Pancreas (tissue), 10 donors: ENCODE measurements at regions not wholly inside any gene's neighbourhood (a gene's known extent, or its start where the extent isn't known, plus 50 kb on each side); places are given as distances from the start of the nearest gene placed in this dataset.

Experiments
- ATAC-seq, 4 donors: fragments of 200-7000 bp; cut with Tn5 transposase; one replicate each; pipeline versions ENCODE4 v1.8.0 to v1.9.1; 2020; ENCODE audit warnings: mild to moderate bottlenecking in 4 of 4, moderate library complexity in 4 of 4
- DNase-seq, 6 donors: peaks; one replicate each; pipeline ENCODE4 v3.0.0-alpha.2; 2020
- FAIRE-seq: peaks from 2 replicates; lab custom pipeline; 2012; peaks lifted over from hg19 to GRCh38; lab: Jason Lieb, UNC
- H3K27ac ChIP-seq, 4 donors: fragments of 200-600 bp; sonication (generic); 1 replicate in 3 of 4; 2 replicates in 1 of 4; pipeline versions ENCODE4 v1.5.0 to v1.8.0; 2020
- H3K27me3 ChIP-seq, 4 donors: fragments of 200-600 bp; one replicate each; pipeline ENCODE4 v1.8.0; 2021
- H3K36me3 ChIP-seq, 3 donors: fragments of 200-600 bp; sonication (generic) in 1 of 3; one replicate each; pipeline versions ENCODE4 v1.5.0 to v1.8.0; 2020 to 2021
- H3K4me1 ChIP-seq, 3 donors: fragments of 200-600 bp; one replicate each; pipeline ENCODE4 v1.8.0; 2021
- H3K4me3 ChIP-seq, 4 donors: fragments of 200-600 bp; sonication (generic) in 2 of 4; one replicate each; pipeline versions ENCODE4 v1.5.0 to v1.8.0; 2020 to 2021
- H3K9me3 ChIP-seq, 4 donors: fragments of 200-600 bp; one replicate each; pipeline ENCODE4 v1.8.0; 2021
- WGBS, 2 donors: extraction: QIAGEN DNeasy Blood & Tissue Kit; methylation state at CpG; one replicate each; pipeline ENCODE4 v1.1.7; 2013; 5-methylcytosine and 5-hydroxymethylcytosine counted together
- intact Hi-C, 3 donors: fragments of 100-400 bp; cut with DNase I; formaldehyde crosslinking; loops; one replicate each; pipeline versions ENCODE4 v1.11.1 to v1.14.2; 2022
- TF ChIP-seq, protein P1 (sequence below), 4 donors: fragments of 200-600 bp; sonication (generic) in 3 of 4; IDR thresholded peaks; one replicate each; pipeline versions ENCODE4 v1.5.0 to v1.8.0; 2021; ENCODE audit warnings: antibody characterized with exemption in 4 of 4
- donor health status: healthy with polysubstance abuse.
- donor health status: DM: no; HTN: no; CAD: no; lungs with moderate emphysema.
- donor health status: DM: no; HTN: no; CAD: no.
- donor health status: control.
- donor health status: control.
- donor health status: Bipolar disorder and iron deficiency.
- donor health status: DM: yes; HTN: yes; CAD: no.
- donor health status: DM: no; HTN: no; CAD: no.
- donor health status: DM: no; HTN: no; CAD: no.
- donor health status: DM: yes; HTN: yes; CAD: no.

GRCh38 chr10:1886039-1886438, 148.7 kb upstream of the ADARB2 start:
- 43 to 50% methylated on average over 1 of the region's 1 CpG for WGBS, 2 donors
- DNase-seq: no peak
- no peak overlapping the region for H3K4me3 ChIP-seq
- no peak overlapping the region for H3K27ac ChIP-seq
- no peaks in the 10 kb centered on the region for H3K9me3 ChIP-seq
- no peak for ATAC-seq
- TF ChIP-seq, protein P1, sequence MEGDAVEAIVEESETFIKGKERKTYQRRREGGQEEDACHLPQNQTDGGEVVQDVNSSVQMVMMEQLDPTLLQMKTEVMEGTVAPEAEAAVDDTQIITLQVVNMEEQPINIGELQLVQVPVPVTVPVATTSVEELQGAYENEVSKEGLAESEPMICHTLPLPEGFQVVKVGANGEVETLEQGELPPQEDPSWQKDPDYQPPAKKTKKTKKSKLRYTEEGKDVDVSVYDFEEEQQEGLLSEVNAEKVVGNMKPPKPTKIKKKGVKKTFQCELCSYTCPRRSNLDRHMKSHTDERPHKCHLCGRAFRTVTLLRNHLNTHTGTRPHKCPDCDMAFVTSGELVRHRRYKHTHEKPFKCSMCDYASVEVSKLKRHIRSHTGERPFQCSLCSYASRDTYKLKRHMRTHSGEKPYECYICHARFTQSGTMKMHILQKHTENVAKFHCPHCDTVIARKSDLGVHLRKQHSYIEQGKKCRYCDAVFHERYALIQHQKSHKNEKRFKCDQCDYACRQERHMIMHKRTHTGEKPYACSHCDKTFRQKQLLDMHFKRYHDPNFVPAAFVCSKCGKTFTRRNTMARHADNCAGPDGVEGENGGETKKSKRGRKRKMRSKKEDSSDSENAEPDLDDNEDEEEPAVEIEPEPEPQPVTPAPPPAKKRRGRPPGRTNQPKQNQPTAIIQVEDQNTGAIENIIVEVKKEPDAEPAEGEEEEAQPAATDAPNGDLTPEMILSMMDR (IDR thresholded peaks at IDR 0.05): no peak
- H3K36me3 ChIP-seq: no peaks in the 10 kb centered on the region
- H3K27me3 ChIP-seq: no peaks in the 10 kb centered on the region
- FAIRE-seq: no peak
- no peaks in the 10 kb centered on the region for H3K4me1 ChIP-seq
- intact Hi-C loops: no loop called here

DNA sequence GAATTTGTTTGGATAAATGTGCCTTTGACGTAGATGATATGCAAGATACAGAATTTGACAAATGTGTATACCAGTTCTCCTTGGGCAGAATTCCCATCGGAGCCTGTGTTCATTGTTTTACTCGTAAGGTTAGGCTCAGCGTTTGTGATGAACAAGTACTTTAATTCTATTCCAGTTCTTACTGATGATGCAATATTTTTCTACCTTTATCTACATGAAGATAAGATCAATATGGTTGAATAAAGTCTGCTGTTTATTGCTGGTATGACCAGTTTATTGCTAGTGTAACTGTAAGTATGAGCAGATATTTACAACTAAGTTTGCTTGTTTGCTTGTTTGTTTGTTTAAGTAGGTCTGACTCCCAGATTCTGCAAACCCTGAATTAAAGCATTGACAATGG, 145.4 kb upstream of the ADARB2 start:
- H3K36me3 ChIP-seq: no peaks in the 10 kb centered on the region
- FAIRE-seq: no peak
- WGBS, 2 donors: 25 to 27% methylated on average over 4 of the region's 4 CpGs
- no peaks in the 10 kb centered on the region for H3K9me3 ChIP-seq
- no peak overlapping the region for H3K27ac ChIP-seq
- H3K27me3 ChIP-seq: peaks cover 0 to 4% (median 0%) of the 10 kb centered on the region in 4 donors
- TF ChIP-seq, protein P1 (IDR thresholded peaks at IDR 0.05): no peak
- peak in 1 of 4 donors; percentile 38 for ATAC-seq
- H3K4me3 ChIP-seq: no peak overlapping the region
- DNase-seq: no peak
- intact Hi-C loops: no loop called here
- no peaks in the 10 kb centered on the region for H3K4me1 ChIP-seq

GRCh38 chr10:1882180-1882579, 144.9 kb upstream of the ADARB2 start:
- TF ChIP-seq, protein P1 (IDR thresholded peaks at IDR 0.05): no peak
- FAIRE-seq (no peak), DNase-seq (no peak), ATAC-seq (peak in 1 of 4 donors; percentile 14)
- Histone ChIP-seq H3K27me3 (peaks cover 0 to 4% (median 0%) of the 10 kb centered on the region in 4 donors), H3K27ac (no peak overlapping the region), H3K36me3 (no peaks in the 10 kb centered on the region), H3K4me3 (no peak overlapping the region), H3K4me1 (no peaks in the 10 kb centered on the region), H3K9me3 (no peaks in the 10 kb centered on the region)
- intact Hi-C loops: no loop called here
- 38 to 45% methylated on average over 12 of the region's 12 CpGs for WGBS, 2 donors

- FAIRE-seq (no peak), DNase-seq (no peak), ATAC-seq (no peak)
- no peaks in the 10 kb centered on the region for H3K36me3 ChIP-seq
- WGBS, 2 donors: 79 to 88% methylated on average over 12 of the region's 12 CpGs
- H3K27ac ChIP-seq: no peak overlapping the region
- peaks cover 0 to 4% (median 0%) of the 10 kb centered on the region in 4 donors for H3K27me3 ChIP-seq
- no peaks in the 10 kb centered on the region for H3K4me1 ChIP-seq
- H3K9me3 ChIP-seq: no peaks in the 10 kb centered on the region
- H3K4me3 ChIP-seq: no peak overlapping the region
- TF ChIP-seq, protein P1 (IDR thresholded peaks at IDR 0.05): no peak
- intact Hi-C loops: no loop called here
Measured at GRCh38 chr10:1881636-1882035, 144.3 kb upstream of the ADARB2 start.

- no peak overlapping the region for H3K27ac ChIP-seq
- H3K9me3 ChIP-seq: no peaks in the 10 kb centered on the region
- WGBS, 2 donors: 64 to 78% methylated on average over 6 of the region's 6 CpGs
- peaks cover 0 to 4% (median 0%) of the 10 kb centered on the region in 4 donors for H3K27me3 ChIP-seq
- intact Hi-C loops: no loop called here
- TF ChIP-seq, protein P1 (IDR thresholded peaks at IDR 0.05): no peak
- FAIRE-seq (no peak), ATAC-seq (no peak), DNase-seq (no peak)
- H3K36me3 ChIP-seq: no peaks in the 10 kb centered on the region
- no peaks in the 10 kb centered on the region for H3K4me1 ChIP-seq
- H3K4me3 ChIP-seq: no peak overlapping the region
Measured at GRCh38 chr10:1874533-1874932, 137.2 kb upstream of the ADARB2 start.
